Fibroblast of the aortic adventitia (primary cell): ENCODE measurements at regions not wholly inside any gene's neighbourhood (a gene's known extent, or its start where the extent isn't known, plus 50 kb on each side); places are given as distances from the start of the nearest gene placed in this dataset.
"Not testable (repeated sequence)": the region's sequence is repeated elsewhere in the genome, so short reads cannot be mapped to it uniquely, and the experiment has no call there.

Source experiments
- DNase-seq: peaks from one replicate; pipeline ENCODE4 v3.0.0-alpha.2; 2010; ENCODE audit warnings: low read depth
- H3K4me3 ChIP-seq: 2 replicates; pipeline ENCODE4 v1.5.1; 2011; ENCODE audit warnings: low read depth, mild to moderate bottlenecking, control low read depth, low read length, moderate library complexity
- TF ChIP-seq, protein P1 (sequence below): IDR thresholded peaks from 2 replicates; pipeline ENCODE4 v1.5.1; 2011; ENCODE audit warnings: mild to moderate bottlenecking, low read length, control low read depth, inconsistent platforms; ENCODE audit not compliant: insufficient read depth

DNA sequence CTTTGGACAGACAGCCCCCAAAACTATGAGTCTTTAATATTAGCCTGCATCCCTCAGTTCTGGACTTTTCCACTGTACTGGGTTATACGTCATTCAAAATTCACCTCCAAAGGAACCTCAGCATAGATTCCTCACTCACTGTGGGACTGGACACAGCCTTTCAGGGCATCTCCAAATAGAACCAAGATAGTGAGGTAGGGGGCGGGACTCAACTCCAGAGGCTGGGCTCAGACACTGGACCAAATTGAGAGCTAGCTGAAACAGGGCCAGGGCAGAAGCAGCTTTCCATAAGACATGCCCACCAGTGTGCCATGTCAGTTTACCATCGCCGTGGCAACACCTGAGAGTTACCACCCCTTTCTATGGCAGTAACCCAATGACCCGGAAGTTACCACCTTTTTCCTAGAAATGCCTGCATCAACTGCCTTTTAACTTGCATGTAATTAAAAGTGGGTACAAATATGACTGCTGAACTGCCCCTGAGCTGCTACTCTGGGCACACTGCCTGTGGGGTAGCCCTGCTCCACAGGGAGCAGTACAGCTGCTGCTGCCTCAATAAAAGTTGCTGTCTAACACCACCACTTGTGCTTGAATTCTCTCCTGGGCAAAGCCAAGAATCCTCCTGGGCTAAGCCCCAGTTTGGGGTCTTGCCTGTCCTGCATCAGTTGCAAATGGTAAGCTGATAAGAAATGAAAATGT is 274.7 kb downstream of the ANAPC1 start:
- H3K4me3 ChIP-seq, DNase-seq: not testable (repeated sequence)

DNA sequence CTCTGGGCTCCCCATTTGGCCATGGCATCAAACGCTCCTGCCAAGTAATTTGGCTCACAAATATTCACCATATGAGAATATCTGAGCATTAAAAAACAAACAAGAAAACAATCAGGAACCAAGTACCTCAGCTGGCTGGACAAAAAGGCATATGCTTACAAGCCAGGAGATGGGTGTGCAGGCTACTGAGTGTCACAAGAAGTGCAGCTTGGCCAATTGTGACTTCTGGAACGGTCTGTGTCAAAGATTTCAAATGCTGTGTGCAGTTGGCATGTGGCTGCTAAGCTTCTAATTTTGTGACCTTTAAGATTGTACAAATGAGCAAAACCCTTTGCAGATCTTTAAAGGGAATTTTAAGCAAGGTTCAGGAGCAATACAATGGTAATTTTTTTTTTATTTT is 274.0 kb downstream of the ANAPC1 start:
- DNase-seq, result not testable (repeated sequence)

DNA sequence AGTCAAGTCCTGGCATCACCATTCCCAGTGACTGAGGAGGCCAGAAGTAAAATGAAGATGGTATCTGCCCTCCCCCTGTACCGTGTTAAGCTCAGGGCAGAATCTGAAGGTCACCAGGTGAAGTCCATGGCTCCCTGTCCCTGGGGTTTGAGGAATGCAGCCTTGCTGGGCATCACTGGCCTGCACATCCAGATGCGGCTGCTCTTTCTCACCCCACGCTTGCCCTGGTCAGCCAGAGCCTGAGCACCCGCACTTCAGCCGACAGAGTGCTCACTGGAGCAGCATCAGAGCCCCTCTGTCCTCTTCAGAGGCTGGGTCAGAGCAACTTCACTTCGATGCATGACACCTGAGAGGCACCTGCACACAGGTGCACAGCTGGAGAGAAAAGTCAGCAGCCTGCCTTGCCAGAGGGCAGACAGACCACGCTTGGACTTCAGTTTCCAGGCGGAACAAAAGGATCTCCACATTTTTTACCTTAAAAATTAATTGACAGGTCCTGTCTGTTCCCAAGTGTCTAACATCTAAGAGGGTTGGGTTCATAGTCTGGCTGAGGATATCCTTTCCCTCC is 267.3 kb downstream of the ANAPC1 start:
- TF ChIP-seq, protein P1, sequence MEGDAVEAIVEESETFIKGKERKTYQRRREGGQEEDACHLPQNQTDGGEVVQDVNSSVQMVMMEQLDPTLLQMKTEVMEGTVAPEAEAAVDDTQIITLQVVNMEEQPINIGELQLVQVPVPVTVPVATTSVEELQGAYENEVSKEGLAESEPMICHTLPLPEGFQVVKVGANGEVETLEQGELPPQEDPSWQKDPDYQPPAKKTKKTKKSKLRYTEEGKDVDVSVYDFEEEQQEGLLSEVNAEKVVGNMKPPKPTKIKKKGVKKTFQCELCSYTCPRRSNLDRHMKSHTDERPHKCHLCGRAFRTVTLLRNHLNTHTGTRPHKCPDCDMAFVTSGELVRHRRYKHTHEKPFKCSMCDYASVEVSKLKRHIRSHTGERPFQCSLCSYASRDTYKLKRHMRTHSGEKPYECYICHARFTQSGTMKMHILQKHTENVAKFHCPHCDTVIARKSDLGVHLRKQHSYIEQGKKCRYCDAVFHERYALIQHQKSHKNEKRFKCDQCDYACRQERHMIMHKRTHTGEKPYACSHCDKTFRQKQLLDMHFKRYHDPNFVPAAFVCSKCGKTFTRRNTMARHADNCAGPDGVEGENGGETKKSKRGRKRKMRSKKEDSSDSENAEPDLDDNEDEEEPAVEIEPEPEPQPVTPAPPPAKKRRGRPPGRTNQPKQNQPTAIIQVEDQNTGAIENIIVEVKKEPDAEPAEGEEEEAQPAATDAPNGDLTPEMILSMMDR, result no peak
- H3K4me3 ChIP-seq, result no peak overlapping the region
- DNase-seq, result no peak

More for the DNA sequence above, 274.0 kb downstream of the ANAPC1 start:
- not testable (repeated sequence) for H3K4me3 ChIP-seq

DNA sequence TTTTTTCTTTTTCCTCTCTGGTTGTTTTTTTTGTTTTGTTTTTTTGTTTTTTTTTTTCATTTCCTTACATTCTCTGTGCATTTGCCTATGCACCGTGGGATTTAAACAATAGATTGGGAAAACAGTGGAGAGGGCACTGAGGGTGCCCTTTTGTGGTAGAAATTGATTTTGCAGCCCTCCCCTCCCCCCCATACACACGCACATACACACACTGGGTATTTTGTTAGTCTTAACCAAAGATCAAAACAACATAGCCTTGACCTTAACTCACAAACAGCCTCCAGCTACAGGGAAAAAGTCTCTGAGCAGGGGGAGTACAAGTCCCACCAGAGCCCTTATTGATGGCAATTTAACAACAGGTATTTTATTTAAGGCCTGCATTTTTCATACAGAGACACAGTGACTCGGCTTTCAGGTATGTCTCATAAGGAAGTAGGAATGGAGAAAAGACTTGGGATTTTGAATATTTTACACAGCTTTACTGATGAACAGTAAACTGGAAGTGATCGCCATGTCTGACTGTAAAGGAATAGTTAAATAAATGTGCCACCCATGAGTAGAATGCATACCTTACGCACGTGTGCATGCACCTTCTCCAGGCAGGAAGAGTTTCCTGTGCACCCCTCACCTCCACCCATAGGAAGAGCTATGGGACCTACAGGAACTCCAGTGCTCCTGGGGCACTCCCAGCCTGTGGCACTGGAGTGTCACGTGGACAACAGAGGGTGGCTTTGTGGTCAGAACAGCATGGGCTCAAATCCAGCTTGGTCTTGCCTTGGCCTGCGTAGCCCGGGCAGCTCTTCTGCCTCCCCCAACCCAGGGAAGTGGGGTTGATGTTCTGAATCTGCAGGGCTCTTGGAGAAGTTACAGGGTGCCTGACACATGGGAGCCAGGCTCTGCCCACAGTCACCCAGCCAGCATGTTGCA is 266.4 kb downstream of the ANAPC1 start:
- peak; percentile 63 for DNase-seq
- TF ChIP-seq, protein P1, result no peak
- no peak overlapping the region for H3K4me3 ChIP-seq

DNA sequence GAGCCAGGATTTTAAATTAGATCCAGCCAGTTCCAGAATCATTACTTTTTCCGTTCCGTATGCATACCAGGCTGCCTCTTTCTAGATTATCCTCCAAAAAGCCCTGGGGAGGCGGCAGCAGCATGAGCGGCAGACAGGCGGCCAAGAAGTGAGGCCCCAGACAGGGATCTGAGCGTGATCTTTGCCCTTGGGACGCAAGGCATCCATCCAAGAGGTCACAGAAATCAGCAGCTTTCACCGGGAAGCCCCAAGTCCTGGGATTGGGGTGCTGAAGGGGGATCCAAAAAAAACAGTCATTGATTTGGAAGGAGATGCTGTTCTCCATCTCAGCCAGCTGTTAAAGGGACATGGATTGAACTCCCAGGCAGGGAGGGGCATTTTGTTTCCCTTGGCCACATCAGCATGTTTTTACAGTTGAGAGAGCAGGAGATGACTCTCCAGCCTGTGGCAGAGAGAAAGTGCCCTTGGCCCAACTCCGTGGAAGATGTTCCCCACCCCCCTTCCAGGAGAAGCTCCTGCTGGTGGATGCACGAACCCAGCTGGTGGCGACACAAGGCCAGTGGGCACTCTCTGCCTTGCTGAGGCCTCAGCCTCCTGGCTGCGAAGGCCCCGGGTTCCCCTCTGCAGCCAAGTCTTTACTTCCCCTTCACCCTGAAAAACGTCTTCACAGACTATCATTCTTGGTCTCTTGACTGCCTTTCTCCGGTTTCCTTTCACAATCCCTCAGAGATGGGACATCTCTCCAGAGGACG is 265.6 kb downstream of the ANAPC1 start:
- no peak overlapping the region for H3K4me3 ChIP-seq
- TF ChIP-seq, protein P1, result peak; percentile 41
- peak; percentile 90 for DNase-seq

DNA sequence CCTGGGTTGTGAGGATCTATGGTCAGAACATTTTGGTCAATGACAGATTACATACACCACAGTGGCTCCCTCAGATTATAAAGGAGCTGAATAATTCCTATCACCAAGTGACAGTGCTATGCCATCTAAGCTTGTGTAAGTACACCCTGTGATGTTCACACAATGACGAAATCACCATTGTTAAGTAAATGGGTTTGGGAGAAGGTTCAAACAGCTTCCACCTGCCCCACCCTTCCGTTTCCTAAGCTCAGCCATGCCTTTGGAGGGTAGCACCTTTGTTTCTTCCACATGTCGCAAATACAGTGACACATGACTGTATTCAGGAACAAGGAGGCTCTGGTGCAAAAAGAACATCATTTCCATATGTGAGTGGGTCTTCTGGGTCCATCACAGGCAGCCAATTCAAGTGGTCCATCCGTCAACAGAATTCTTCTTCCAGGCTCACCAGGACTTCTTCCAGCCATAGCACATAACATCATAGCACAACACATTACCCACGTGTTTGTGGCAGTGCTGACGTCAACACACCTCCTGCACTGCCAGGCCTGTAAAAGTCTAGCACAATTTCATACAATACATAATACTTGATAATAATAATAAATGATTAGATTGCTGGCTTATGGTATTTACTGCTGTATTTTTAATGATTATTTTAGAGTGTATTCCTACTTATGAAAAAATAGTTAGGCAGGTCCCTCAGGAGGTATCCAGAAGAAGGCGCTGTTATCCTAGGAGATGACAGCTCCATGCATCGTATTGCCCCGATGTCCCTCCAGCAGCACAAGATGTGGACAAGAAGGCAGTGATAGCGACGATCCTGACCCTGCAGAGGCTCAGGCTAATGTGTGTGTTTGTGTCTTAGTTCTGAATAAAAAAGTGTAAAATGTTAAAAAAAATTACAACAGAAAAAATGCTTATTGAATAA is 264.8 kb downstream of the ANAPC1 start:
- TF ChIP-seq, protein P1, result peak; percentile 16
- peak; percentile 48 for DNase-seq
- no peak overlapping the region for H3K4me3 ChIP-seq

DNA sequence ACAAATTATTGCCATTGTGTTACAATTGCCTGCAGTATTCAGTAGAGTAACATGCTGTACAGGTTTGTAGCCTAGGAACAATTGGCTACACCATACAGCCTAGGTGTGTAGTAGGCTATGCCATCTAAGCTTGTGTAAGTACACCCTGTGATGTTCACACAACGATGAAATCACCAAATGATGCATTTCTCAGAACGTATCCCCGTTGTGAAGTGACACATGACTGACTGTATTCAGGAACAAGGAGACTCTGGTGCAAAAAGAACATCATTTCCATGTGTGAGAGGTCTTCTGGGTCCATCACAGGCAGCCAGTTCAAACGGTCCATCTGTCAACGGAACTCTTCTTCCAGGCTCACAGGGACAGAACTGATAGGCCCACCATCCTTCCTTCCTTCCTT is 263.7 kb downstream of the ANAPC1 start:
- no peak for DNase-seq
- H3K4me3 ChIP-seq, result no peak overlapping the region
- TF ChIP-seq, protein P1, result no peak
